ENCODE measurements at regions not wholly inside any gene's neighbourhood (a gene's known extent, or its start where the extent isn't known, plus 50 kb on each side); places are given as distances from the start of the nearest gene placed in this dataset.

DNA sequence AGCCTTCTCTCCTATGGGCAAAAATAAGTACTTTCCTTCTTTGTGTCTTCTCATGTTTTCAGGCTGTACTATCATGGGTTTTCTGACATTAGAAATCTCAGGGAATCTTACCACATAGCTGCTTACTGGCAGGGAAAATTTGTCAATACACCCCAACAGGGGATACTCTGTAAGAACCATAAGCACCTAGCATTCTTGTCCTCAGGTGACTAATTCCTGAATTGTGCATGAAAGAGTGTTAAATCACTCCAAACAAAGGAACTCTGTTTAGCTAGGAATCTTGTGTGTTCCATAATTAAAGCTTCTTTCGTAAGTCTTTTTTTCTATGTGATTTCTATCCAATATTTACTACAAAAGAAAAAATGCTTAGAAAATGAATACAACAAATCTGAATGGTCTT, 206.7 kb upstream of the POT1 start:
- no TSS peak for BruUV-seq (replicated peaks)
- POLR2A ChIA-PET (ENCODE audit: unreplicated experiment) = interaction anchor here (0.6 kb wide), 1 partner anchor 301 kb away, joined by 4 read pairs; no protein-coding TSS in a partner anchor

GRCh38 chr7:125130173-125130572, 200.5 kb upstream of the POT1 start:
- Histone ChIP-seq H3K36me3 (ENCODE audit: low read depth) (no peaks in the 10 kb centered on the region), H2AFZ (no peak overlapping the region), H3K27me3 (ENCODE audit: insufficient read depth, low read depth) (no peaks in the 10 kb centered on the region), H3K4me3 (no peak overlapping the region), H3K9me3 (ENCODE audit: insufficient read depth, low read depth) (no peaks in the 10 kb centered on the region), H4K20me1 (ENCODE audit: insufficient read depth) (no peaks in the 10 kb centered on the region), H3F3A (ENCODE audit: insufficient read depth, low read depth) (no peaks in the 10 kb centered on the region), H3K4me2 (no peak overlapping the region), H3K27ac (no peak overlapping the region), H3K9me2 (ENCODE audit: insufficient read depth) (no peaks in the 10 kb centered on the region), H3K4me1 (replicated peaks; ENCODE audit: insufficient read depth) (no peaks in the 10 kb centered on the region), H3K79me2 (ENCODE audit: low read depth) (no peaks in the 10 kb centered on the region)
- ChIA-PET CTCF (no interaction called here), POLR2A (ENCODE audit: unreplicated experiment) (no interaction called here)
- no peak for DNase-seq
- BruUV-seq (replicated peaks) = no TSS peak
- intact Hi-C loops (cut with micrococcal nuclease; ENCODE audit: unreplicated experiment) = no loop called here
- TF ChIP-seq, protein P1, sequence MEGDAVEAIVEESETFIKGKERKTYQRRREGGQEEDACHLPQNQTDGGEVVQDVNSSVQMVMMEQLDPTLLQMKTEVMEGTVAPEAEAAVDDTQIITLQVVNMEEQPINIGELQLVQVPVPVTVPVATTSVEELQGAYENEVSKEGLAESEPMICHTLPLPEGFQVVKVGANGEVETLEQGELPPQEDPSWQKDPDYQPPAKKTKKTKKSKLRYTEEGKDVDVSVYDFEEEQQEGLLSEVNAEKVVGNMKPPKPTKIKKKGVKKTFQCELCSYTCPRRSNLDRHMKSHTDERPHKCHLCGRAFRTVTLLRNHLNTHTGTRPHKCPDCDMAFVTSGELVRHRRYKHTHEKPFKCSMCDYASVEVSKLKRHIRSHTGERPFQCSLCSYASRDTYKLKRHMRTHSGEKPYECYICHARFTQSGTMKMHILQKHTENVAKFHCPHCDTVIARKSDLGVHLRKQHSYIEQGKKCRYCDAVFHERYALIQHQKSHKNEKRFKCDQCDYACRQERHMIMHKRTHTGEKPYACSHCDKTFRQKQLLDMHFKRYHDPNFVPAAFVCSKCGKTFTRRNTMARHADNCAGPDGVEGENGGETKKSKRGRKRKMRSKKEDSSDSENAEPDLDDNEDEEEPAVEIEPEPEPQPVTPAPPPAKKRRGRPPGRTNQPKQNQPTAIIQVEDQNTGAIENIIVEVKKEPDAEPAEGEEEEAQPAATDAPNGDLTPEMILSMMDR (conservative IDR thresholded peaks at IDR 0.05) = no peak
- no peak for TF ChIP-seq EZH2 (IDR thresholded peaks at IDR 0.05; ENCODE audit: low read depth)

More for the DNA sequence above, 206.7 kb upstream of the POT1 start:
- Histone ChIP-seq H3K4me1 (replicated peaks; ENCODE audit: insufficient read depth) (peaks cover 22% of the 10 kb centered on the region), H3K27me3 (ENCODE audit: insufficient read depth, low read depth) (no peaks in the 10 kb centered on the region), H3K9me3 (ENCODE audit: insufficient read depth, low read depth) (no peaks in the 10 kb centered on the region), H3K79me2 (ENCODE audit: low read depth) (no peaks in the 10 kb centered on the region), H3K9me2 (ENCODE audit: insufficient read depth) (no peaks in the 10 kb centered on the region), H3K4me3 (no peak overlapping the region), H3F3A (ENCODE audit: insufficient read depth, low read depth) (peaks cover 15% of the 10 kb centered on the region), H3K4me2 (peak overlapping the region; percentile 60), H2AFZ (no peak overlapping the region), H3K27ac (peak overlapping the region; percentile 88), H4K20me1 (ENCODE audit: insufficient read depth) (no peaks in the 10 kb centered on the region), H3K36me3 (ENCODE audit: low read depth) (no peaks in the 10 kb centered on the region)
- intact Hi-C loops (cut with micrococcal nuclease; ENCODE audit: unreplicated experiment) = loop anchor here (2.0 to 5.0 kb wide), 3 partner anchors 62 to 214 kb away; no protein-coding TSS in a partner anchor
- TF ChIP-seq, protein P1 (conservative IDR thresholded peaks at IDR 0.05) = no peak
- CTCF ChIA-PET = no interaction called here
- peak in 1 of 2 experiments; percentile 58 for DNase-seq

DNA sequence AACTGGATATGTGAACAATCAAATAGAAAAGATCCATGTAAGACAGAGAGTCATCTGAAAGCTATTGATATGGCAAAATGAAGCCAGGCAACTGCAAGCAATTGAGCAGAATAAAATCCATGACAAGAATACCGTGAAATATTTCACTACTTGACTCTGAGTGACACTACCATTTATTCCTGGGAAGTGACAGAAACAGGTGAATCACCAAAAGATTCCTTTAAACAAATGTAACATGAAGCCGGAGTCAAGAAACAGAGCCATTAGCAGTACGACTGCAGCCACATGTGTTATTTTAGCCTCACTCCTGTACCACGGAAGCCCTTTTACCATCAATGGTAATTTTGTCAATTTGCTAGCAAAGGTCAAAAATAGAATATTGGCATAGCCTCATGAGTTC, 197.7 kb upstream of the POT1 start:
- no peaks in the 10 kb centered on the region for H3K27me3 ChIP-seq (ENCODE audit: insufficient read depth, low read depth)
- no peak overlapping the region for H3K4me2 ChIP-seq
- TF ChIP-seq EZH2 (IDR thresholded peaks at IDR 0.05; ENCODE audit: low read depth) = no peak
- TF ChIP-seq, protein P1 (conservative IDR thresholded peaks at IDR 0.05) = no peak
- H4K20me1 ChIP-seq (ENCODE audit: insufficient read depth) = no peaks in the 10 kb centered on the region
- ChIA-PET CTCF (no interaction called here), POLR2A (ENCODE audit: unreplicated experiment) (no interaction called here)
- no peak overlapping the region for H3K27ac ChIP-seq
- no peaks in the 10 kb centered on the region for H3K79me2 ChIP-seq (ENCODE audit: low read depth)
- H3K4me3 ChIP-seq = no peak overlapping the region
- no peaks in the 10 kb centered on the region for H3K9me2 ChIP-seq (ENCODE audit: insufficient read depth)
- no TSS peak for BruUV-seq (replicated peaks)
- H3K4me1 ChIP-seq (replicated peaks; ENCODE audit: insufficient read depth) = no peaks in the 10 kb centered on the region
- H3F3A ChIP-seq (ENCODE audit: insufficient read depth, low read depth) = no peaks in the 10 kb centered on the region
- DNase-seq = no peak
- H2AFZ ChIP-seq = no peak overlapping the region
- H3K36me3 ChIP-seq (ENCODE audit: low read depth) = no peaks in the 10 kb centered on the region
- intact Hi-C loops (cut with micrococcal nuclease; ENCODE audit: unreplicated experiment) = no loop called here
- no peaks in the 10 kb centered on the region for H3K9me3 ChIP-seq (ENCODE audit: insufficient read depth, low read depth)
